Kasumi-1 (cell line): ENCODE measurements at regions not wholly inside any gene's neighbourhood (a gene's known extent, or its start where the extent isn't known, plus 50 kb on each side); places are given as distances from the start of the nearest gene placed in this dataset.

ENCODE experiments used
- DNase-seq, 2 experiments: peaks; one replicate each; lab custom pipeline; 2025; lab: John Stamatoyannopoulos, UW

- no peak for DNase-seq
Observed at GRCh38 chr7:155216475-155217272, 81.0 kb upstream of the INSIG1 start.

DNA sequence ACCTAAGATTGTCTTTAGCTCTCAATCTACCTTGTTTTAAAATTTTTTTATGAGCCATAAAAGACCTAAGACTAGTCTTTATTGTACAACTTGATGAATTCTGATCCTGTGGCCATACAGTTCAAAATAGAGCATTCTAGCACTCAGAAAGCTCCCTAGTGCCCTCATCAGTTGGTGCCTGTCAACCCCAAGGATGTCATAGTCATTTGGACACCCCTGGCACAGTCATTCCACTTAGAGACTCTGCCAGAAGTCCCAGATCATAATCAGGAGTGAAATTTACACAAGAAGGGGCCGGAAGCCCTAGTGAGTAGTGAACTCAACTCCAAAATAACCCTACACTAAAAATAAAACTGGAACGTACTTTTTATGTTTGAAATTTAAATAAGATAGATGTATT is 80.0 kb upstream of the INSIG1 start:
- DNase-seq, result no peak

GRCh38 chr7:155218276-155219153 is 79.2 kb upstream of the INSIG1 start:
- DNase-seq, result no peak

- no peak for DNase-seq
Observed at GRCh38 chr7:155219154-155219531, 78.5 kb upstream of the INSIG1 start.

DNA sequence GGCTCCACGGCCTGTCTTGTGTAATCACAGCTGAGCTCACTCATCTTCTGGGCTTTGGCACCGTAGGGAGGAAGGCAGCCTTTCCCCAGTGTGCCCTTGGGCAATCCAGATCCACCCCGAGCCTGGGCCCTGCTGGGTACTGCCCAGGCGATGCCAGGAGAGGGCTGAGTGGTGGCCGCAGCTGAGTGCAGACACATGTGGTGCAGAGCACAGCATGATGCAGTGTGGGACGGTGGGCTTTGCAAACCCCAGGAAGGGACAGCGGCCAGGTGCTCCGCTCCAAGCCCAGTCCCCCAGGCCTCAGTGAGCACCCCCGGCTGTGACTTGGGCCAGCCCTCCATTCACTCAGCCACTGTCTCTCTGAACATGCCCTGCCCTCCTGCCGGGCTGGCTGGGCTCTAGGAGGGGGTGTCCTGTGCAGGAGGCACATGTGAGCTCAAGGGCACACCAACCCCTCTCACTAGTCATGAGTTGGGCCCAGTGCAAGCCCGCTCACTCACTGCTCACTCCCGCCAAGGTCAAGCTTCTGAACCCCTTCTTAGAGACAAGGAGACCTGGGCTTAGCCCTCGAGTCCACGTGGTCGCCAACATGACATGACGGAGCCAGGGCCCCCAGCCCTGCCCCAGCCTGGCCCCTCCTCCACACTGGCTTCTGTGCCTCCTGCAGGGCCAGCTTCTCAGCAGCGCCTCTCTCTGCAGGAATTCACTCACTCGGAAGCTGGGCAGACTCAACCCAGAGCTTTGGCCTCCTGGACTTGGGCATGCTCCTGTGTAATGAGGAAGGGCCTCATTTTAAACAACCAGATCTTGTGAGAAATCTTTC is 77.5 kb upstream of the INSIG1 start:
- no peak for DNase-seq

DNA sequence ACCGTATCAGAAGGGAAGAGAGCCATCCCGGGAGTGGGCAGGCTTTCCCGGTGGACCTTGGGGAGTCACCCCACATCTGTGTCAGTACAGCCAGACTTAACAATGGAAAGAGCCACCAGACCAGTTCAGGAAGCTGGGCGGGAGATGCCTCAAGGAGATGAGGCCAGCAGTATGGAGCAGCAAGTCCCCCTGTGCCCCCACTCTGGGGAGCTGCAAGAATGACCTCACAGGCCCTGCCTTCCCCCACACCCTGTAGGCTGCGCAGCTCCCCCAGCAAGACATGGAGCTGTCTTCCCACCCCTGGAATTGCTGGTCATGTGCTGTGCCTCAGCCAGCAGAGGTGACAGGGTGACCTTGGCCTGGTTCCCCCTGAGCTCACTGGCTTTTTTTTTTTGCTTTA is 76.8 kb upstream of the INSIG1 start:
- no peak for DNase-seq

GRCh38 chr7:155221547-155221946 is 76.1 kb upstream of the INSIG1 start:
- no peak for DNase-seq

- DNase-seq, result no peak
Observed at GRCh38 chr7:155222061-155222460, 75.6 kb upstream of the INSIG1 start.

GRCh38 chr7:155222573-155222972 is 75.1 kb upstream of the INSIG1 start:
- no peak for DNase-seq

GRCh38 chr7:155223021-155223420 is 74.7 kb upstream of the INSIG1 start:
- no peak for DNase-seq

- DNase-seq, result no peak
Observed at GRCh38 chr7:155223503-155223902, 74.2 kb upstream of the INSIG1 start.

DNA sequence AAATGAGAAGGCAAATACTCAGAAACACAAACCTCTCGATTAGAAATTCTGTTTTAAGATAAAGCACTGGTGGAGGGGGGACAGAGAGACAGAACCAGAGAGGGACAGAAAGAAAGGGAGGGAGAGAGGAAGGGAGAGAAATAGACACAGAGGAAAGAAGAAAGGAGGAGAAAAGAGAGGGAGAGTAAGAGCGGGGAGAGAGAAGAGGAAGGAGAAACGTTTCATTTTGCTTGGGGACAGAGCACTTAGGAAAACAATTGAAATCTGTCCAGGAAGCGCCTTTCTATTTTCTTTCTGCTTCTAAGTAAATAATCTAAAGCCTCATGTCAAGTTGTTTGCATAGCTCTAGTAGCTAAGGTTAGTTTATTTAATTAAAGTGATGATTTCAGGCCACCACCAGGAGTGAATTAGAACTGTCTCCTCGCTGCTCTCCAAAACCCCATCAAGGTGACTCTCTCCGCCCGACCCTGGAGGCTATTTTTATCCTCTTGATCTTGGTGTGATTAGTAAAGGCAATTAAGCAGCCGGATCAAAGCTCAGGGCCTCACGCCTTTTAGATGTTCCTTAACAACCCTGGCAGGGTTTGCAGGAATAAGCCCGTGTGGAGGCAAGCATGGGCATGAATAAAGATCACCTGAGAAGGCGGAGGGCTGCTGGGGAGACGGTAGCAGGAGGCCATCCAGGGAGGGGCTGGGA is 73.4 kb upstream of the INSIG1 start:
- DNase-seq, result no peak

DNA sequence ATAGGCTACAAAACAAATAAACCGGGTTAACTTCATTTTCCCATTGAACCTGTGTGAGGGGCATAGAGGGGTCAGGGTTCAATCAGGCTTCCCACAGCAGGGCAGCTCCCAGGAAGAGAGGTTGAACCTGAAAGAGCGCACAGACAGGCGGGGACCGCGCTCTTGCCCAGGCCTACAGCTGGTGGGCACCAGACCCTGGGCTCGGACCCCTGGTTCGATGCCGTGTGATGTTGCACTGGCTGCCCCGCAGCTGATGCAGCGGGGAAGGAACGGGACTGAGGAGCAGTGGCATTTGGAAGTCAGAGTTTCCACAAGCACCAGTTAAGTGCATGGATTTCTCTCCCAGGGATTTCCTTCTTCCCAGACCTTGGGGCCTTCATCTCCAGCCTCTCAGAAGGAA is 72.6 kb upstream of the INSIG1 start:
- DNase-seq, result no peak

DNA sequence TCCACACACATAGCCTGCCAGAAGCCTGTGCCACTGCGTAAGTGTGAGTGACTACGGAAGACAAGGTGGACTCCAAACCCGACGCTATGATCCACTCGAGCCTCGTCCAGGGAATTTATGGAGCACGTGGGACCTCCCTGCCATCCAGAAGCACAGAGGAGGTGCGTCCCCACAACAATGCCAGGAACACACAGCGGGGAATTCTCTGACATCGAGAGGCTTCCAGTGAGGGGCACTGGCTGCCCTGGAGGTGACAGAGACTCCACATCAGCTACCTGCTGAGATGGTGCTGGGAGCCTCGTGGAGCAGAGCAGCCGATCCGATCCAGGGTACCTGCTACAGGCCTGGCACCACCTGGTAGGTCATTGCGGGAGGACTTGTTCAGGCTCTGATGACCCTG is 72.2 kb upstream of the INSIG1 start:
- no peak for DNase-seq

DNA sequence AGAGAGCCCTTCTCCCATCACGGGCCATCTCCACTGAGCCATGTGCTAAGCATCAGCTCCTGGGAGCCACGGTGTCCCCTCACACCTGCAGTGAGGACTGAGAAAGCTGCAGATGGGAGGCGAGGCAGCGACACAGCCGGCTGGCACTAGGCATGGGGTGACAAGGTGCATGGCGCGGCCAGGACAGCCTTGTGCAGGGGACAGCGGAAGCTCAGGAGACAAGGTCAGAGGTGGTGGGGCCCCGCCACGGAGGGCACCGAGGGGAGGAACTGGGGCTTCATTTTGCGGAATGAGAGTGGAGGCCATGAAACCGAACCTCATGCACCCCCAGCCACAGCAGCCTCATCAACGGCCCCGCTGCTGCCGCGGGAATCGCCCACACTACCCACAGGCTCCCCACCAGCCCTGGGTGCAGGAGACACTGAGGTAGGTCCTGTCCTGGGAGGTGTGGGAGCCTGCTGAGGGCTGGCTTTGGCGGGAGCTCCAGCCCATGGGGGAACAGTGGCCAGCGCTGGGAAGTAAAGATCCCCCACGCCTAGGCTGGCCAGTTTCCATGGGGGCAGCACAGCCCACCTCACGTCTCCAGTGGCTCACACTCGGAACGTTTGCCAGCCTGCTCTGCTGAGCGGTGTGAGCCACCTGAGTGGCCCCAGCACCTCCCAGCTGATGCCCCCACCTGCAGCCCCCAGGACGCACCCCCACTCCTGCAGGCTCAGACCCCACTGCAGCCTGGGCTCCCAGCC is 71.2 kb upstream of the INSIG1 start:
- no peak for DNase-seq

DNA sequence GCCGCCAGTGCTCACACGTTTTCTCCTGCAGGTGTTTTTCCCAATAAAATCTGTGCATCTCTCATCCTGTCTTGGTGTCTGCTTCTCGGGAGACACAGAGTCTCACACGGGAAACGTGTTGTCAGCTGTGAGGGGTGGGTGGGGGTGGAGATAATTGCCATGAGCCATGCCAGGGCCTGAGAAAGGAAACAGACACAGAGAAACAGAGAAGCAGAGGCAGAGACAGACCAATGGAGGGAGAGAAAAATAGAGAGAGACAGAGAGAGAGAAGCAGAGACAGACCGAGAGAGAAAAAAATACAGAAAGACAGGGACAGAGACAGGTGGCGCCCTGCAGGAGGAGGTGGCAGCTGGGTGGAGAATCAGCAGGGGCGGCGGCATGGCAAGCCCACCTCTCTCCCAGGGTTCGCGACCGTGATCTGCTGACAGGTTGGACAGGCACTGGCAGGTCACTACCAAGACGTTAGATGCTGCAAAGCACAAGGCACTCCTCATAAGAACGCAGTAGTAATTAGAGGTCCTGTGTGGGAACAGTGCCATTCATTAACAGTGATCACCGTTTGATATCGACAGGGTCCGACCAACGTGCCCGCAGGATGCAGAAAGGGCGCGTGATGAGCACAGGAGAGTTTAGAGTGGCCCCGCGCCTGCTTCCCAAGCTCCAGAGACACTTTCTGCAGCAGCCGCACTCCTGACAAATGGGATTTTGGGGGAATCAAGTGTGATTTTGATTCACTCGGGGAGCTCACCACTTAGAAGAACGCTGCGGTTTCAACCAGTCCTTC is 70.5 kb upstream of the INSIG1 start:
- DNase-seq, result no peak

- DNase-seq, result no peak
Observed at GRCh38 chr7:155227788-155228458, 69.8 kb upstream of the INSIG1 start.

- no peak for DNase-seq
Observed at GRCh38 chr7:155228459-155228845, 69.2 kb upstream of the INSIG1 start.

DNA sequence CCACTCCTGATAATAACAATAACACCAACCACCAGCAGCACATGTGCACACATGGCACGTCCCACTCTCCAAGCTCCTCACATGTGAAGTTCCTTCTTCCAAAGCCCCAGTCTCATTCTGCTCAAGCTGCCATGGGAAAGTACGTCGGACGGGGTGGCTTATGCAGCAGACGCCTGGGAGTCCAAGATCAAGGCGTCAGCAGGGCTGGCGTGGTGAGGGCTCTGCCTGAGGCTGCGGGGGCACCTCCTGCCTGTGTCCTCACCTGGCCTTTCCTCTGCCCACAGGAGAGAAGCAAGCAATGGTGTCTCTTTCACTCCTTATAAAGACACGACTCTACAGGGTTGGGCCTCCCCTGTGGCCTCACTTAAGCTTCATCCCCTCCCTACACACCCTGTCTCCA is 68.8 kb upstream of the INSIG1 start:
- DNase-seq, result no peak
